ENCODE measurements at regions not wholly inside any gene's neighbourhood (a gene's known extent, or its start where the extent isn't known, plus 50 kb on each side); places are given as distances from the start of the nearest gene placed in this dataset.
"Not testable (repeated sequence)": the region's sequence is repeated elsewhere in the genome, so short reads cannot be mapped to it uniquely, and the experiment has no call there.

DNA sequence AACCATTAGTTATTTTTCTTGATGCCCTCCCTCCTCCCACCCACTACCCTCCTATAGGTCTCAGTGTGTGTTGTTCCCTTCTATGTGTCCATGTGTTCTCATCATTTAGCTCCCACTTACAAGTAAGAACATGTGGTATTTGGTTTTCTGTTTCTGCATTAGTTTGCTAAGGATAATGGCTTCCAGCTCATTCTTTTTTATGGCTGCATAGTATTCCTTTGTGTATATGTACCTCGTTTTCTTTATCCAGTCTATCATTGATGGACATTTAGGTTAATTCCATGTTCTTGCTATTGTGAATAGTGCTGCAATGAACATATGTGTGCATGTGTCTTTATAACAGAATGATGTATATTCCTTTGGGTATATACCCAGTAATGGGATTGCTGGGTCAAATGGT is 135.1 kb upstream of the PJA2 start:
- TF ChIP-seq, protein P1, sequence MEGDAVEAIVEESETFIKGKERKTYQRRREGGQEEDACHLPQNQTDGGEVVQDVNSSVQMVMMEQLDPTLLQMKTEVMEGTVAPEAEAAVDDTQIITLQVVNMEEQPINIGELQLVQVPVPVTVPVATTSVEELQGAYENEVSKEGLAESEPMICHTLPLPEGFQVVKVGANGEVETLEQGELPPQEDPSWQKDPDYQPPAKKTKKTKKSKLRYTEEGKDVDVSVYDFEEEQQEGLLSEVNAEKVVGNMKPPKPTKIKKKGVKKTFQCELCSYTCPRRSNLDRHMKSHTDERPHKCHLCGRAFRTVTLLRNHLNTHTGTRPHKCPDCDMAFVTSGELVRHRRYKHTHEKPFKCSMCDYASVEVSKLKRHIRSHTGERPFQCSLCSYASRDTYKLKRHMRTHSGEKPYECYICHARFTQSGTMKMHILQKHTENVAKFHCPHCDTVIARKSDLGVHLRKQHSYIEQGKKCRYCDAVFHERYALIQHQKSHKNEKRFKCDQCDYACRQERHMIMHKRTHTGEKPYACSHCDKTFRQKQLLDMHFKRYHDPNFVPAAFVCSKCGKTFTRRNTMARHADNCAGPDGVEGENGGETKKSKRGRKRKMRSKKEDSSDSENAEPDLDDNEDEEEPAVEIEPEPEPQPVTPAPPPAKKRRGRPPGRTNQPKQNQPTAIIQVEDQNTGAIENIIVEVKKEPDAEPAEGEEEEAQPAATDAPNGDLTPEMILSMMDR (IDR thresholded peaks at IDR 0.05 in 8 of 11, conservative IDR thresholded peaks at IDR 0.05 in 3 of 11), result not testable (repeated sequence)
- not testable (repeated sequence) for TF ChIP-seq POLR2A, POLR2AphosphoS5 (IDR thresholded peaks at IDR 0.05)

Data from spleen (tissue), 7 donors.